Cardiac muscle cell (in vitro differentiated cells and primary cell): ENCODE measurements at regions not wholly inside any gene's neighbourhood (a gene's known extent, or its start where the extent isn't known, plus 50 kb on each side); places are given as distances from the start of the nearest gene placed in this dataset.

Experiments used
- DNase-seq, 2 donors: peaks; one replicate each; pipeline versions ENCODE4 v3.0.0 to v3.0.0-alpha.2; 2010 to 2017; ENCODE audit warnings: low read depth in 1 of 2, low spot score in 1 of 2
- H3K27ac ChIP-seq: fragments of 200-600 bp; sonication (generic); 2 replicates; pipeline ENCODE4 v1.5.1; 2016
- H3K27me3 ChIP-seq: fragments of 200-600 bp; sonication (generic); 2 replicates; pipeline ENCODE4 v1.6.0; 2016; ENCODE audit warnings: control low read depth
- H3K36me3 ChIP-seq: fragments of 200-600 bp; sonication (generic); 2 replicates; pipeline ENCODE4 v1.5.1; 2016; ENCODE audit warnings: control low read depth
- H3K4me1 ChIP-seq: fragments of 200-600 bp; sonication (generic); 2 replicates; pipeline ENCODE4 v1.8.1; 2017; ENCODE audit warnings: low read depth, mild to moderate bottlenecking, mixed run types
- H3K4me3 ChIP-seq: fragments of 200-600 bp; sonication (generic); 2 replicates; pipeline ENCODE4 v1.5.1; 2016; ENCODE audit warnings: mild to moderate bottlenecking
- H3K9me3 ChIP-seq: fragments of 200-600 bp; sonication (generic); 2 replicates; pipeline ENCODE4 v1.5.1; 2017; ENCODE audit warnings: low read depth, mild to moderate bottlenecking, control low read depth
- TF ChIP-seq, protein P1 (sequence below): IDR thresholded peaks from 2 replicates; pipeline ENCODE4 v1.5.1; 2012; ENCODE audit warnings: low read depth, mild to moderate bottlenecking, low read length

DNA sequence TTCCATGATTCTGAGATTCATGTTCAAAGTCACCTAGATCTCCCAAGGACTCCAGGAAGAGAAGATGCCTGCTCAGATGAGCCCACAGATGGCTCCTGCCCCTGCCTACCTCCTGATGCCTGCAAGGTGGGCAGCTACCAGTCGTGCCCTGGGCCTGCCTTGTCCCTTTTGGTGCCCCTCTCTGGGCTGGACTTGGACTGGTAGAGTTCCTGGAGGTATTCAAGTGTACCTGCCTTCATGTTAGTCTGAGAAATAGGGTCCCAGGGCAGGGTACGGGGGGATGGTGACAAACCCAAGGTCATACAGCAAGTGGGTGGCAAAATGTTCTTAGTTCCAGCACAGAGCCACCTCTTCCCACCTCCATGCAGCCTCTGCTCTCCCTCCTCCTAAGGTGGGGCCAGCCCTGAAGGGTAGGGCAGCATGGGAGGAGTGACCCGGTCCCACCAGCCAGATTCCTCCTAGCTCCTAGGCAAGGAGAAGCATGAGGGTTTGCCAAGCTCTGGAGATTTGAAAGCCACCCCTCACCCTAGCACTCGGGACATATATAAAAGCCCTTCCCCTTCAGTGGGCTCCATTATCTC, 80.8 kb upstream of the UNC5B start:
- H3K27ac ChIP-seq, result no peak overlapping the region
- peaks cover 12% of the 10 kb centered on the region for H3K4me1 ChIP-seq
- no peaks in the 10 kb centered on the region for H3K27me3 ChIP-seq
- H3K4me3 ChIP-seq, result no peak overlapping the region
- DNase-seq, result no peak
- H3K9me3 ChIP-seq, result no peaks in the 10 kb centered on the region
- H3K36me3 ChIP-seq, result no peaks in the 10 kb centered on the region
- TF ChIP-seq, protein P1, sequence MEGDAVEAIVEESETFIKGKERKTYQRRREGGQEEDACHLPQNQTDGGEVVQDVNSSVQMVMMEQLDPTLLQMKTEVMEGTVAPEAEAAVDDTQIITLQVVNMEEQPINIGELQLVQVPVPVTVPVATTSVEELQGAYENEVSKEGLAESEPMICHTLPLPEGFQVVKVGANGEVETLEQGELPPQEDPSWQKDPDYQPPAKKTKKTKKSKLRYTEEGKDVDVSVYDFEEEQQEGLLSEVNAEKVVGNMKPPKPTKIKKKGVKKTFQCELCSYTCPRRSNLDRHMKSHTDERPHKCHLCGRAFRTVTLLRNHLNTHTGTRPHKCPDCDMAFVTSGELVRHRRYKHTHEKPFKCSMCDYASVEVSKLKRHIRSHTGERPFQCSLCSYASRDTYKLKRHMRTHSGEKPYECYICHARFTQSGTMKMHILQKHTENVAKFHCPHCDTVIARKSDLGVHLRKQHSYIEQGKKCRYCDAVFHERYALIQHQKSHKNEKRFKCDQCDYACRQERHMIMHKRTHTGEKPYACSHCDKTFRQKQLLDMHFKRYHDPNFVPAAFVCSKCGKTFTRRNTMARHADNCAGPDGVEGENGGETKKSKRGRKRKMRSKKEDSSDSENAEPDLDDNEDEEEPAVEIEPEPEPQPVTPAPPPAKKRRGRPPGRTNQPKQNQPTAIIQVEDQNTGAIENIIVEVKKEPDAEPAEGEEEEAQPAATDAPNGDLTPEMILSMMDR, result no peak

DNA sequence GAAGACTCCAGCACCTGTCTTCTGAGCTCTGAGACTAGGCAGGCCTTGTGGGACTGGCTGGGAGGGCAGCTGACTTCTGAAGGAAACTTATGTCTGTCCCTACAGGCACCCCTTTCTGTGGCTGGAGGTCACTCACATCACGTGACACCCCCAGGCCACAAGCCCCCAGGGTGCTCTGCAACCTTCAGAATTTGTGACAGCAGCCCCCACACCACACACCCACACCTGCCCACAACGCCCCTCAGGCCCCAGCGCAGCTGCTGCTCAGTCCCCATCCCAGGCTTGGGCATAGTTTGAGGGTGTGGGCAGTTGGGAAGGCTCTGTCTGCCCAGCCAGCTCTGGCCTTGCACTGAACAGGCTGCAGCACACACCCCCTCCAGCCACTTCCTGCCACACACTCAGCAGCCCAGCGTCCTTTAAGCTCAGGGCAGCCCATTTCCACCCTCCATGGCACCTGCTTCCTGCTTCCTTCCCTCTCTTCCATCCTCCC, 80.0 kb upstream of the UNC5B start:
- H3K4me1 ChIP-seq, result peaks cover 8% of the 10 kb centered on the region
- no peak overlapping the region for H3K4me3 ChIP-seq
- H3K9me3 ChIP-seq, result no peaks in the 10 kb centered on the region
- TF ChIP-seq, protein P1, result no peak
- H3K36me3 ChIP-seq, result no peaks in the 10 kb centered on the region
- DNase-seq, result no peak
- no peaks in the 10 kb centered on the region for H3K27me3 ChIP-seq
- no peak overlapping the region for H3K27ac ChIP-seq

DNA sequence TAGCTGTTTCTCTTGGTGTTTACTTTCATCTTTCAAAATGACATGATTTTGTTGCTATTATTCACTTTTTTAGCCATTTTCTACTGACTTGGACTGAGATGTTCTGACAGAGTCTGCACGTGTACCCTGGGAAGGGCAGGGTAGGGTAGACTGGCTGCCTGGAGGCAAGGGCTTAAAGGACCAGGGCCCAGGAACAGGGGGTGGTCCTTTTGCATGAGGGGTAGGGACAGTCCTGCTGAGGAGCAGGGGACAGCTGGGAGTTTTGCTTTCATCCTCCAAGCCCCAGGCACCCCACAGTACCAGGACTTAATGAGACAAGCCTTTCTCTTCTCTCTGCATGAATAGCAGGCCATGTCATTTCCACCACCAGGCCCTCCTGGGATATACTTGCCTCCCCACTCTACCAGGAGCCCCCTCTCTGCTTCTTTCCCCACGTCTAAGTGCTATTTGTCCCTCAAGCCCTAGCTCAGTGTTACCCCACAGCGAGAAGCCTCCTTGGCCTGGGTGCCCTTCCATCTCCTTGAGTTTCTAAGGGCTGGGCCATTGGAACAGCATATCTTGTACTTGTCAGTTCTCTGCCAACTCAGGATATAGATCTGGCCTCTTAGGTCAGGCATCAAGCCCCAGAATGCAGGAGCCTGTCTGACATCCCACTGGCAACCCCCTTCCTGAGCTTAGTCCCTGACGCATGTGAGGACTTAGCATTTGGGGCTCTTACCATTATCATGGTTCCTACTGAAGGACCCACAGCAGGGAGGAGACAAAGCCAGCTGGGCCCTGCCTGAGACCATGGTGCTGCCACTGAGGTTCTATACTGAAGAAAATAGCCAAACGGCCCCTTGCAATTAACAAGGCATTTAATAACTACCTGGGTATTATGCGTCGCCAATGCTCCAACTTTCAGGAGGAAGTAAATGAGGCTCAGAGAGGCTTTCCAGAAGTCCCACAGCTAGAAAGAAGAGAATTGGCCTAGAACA, 78.4 kb upstream of the UNC5B start:
- Histone ChIP-seq H3K4me1 (peaks cover 8% of the 10 kb centered on the region), H3K27ac (no peak overlapping the region), H3K4me3 (no peak overlapping the region), H3K27me3 (no peaks in the 10 kb centered on the region), H3K36me3 (no peaks in the 10 kb centered on the region), H3K9me3 (no peaks in the 10 kb centered on the region)
- TF ChIP-seq, protein P1, result no peak
- DNase-seq, result no peak

DNA sequence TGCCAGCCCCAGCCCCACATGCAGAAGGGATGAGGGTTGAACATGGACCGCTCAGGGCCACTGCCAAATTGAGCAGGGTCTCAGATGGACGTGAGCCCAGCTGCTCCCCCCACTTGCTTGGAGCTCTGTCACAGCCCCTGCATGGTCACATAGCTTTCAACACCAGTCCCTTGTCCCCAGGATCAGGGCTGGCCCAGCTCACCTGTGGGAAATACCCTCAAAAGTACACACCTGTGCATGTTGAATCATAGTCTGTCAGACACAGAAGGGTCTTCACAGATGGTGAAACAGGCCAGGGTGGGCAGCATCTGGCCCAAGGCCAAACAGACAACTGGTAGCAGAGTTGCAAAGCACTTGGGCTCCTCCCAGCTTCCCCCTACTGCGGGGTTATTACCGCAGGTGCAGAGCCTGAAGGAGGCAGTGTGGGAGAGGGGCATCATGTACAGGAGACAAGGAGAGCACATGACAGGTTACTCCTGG, 77.6 kb upstream of the UNC5B start:
- peaks cover 8% of the 10 kb centered on the region for H3K4me1 ChIP-seq
- DNase-seq, result no peak
- no peak overlapping the region for H3K4me3 ChIP-seq
- no peak overlapping the region for H3K27ac ChIP-seq
- H3K36me3 ChIP-seq, result no peaks in the 10 kb centered on the region
- H3K9me3 ChIP-seq, result no peaks in the 10 kb centered on the region
- TF ChIP-seq, protein P1, result no peak
- H3K27me3 ChIP-seq, result no peaks in the 10 kb centered on the region

DNA sequence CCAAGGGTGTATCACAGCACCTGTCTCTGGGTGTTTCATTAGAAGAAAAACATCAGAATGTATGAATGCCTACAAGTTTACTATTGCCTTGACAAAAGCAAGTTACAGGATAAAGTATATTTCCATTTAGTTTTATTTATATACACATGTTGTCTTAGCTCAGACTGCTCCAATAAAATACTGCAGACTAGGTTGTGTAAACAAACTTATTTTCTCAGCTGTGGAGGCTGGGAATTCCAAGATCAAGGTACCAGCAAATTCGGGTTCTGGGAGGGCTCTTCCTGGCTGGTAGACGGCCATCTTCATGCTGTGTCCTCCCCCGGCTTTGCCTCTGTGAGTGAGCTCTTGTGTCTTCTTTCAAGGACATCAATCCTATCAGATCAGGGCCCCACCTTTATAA, 77.1 kb upstream of the UNC5B start:
- Histone ChIP-seq H3K4me3 (no peak overlapping the region), H3K27ac (no peak overlapping the region), H3K36me3 (no peaks in the 10 kb centered on the region), H3K4me1 (peaks cover 8% of the 10 kb centered on the region), H3K27me3 (no peaks in the 10 kb centered on the region), H3K9me3 (no peaks in the 10 kb centered on the region)
- TF ChIP-seq, protein P1, result no peak
- DNase-seq, result no peak
